Small intestine (tissue), 7 donors: ENCODE measurements at regions not wholly inside any gene's neighbourhood (a gene's known extent, or its start where the extent isn't known, plus 50 kb on each side); places are given as distances from the start of the nearest gene placed in this dataset.
A peak's percentile ranks its signal among the peaks of the same experiment; 100 is the strongest.

Experiments
- DNase-seq, 2 donors: peaks; one replicate each; pipeline versions ENCODE4 v3.0.0 to v3.0.0-alpha.2; 2013
- FAIRE-seq: peaks from 2 replicates; lab custom pipeline; 2012; peaks lifted over from hg19 to GRCh38; lab: Jason Lieb, UNC
- H3K27ac ChIP-seq, 3 donors: one replicate each; pipeline ENCODE4 v1.5.1; 2013; ENCODE audit warnings: low read length in 2 of 3, mild to moderate bottlenecking in 2 of 3, control low read depth in 1 of 3, inconsistent platforms in 1 of 3, low read depth in 1 of 3, moderate library complexity in 1 of 3
- H3K27me3 ChIP-seq, 3 donors: one replicate each; pipeline ENCODE4 v1.6.1; 2013; ENCODE audit warnings: low read length in 3 of 3, inconsistent platforms in 1 of 3; ENCODE audit not compliant: control insufficient read depth in 3 of 3, insufficient read depth in 3 of 3
- H3K36me3 ChIP-seq, 3 donors: one replicate each; pipeline ENCODE4 v1.6.1; 2013; ENCODE audit warnings: low read length in 3 of 3, inconsistent platforms in 1 of 3, low read depth in 1 of 3, mild to moderate bottlenecking in 1 of 3, moderate library complexity in 1 of 3; ENCODE audit not compliant: control insufficient read depth in 3 of 3, insufficient read depth in 2 of 3
- H3K4me1 ChIP-seq, 3 donors: one replicate each; pipeline ENCODE4 v1.6.1; 2013; ENCODE audit warnings: low read length in 2 of 3, inconsistent platforms in 1 of 3, low read depth in 1 of 3, mild to moderate bottlenecking in 1 of 3, moderate library complexity in 1 of 3; ENCODE audit not compliant: control insufficient read depth in 3 of 3, insufficient read depth in 2 of 3
- H3K4me3 ChIP-seq, 3 donors: one replicate each; pipeline ENCODE4 v1.5.1; 2013; ENCODE audit warnings: low read length in 3 of 3, control low read depth in 1 of 3, inconsistent platforms in 1 of 3, low read depth in 1 of 3, mild to moderate bottlenecking in 1 of 3, moderate library complexity in 1 of 3
- H3K9me3 ChIP-seq, 2 donors: one replicate each; pipeline ENCODE4 v1.6.1; 2013; ENCODE audit warnings: low read depth in 1 of 2, low read length in 1 of 2; ENCODE audit not compliant: control insufficient read depth in 2 of 2, insufficient read depth in 1 of 2
- WGBS, 3 donors: extraction: QIAGEN DNeasy Blood & Tissue Kit; methylation state at CpG; one replicate each; pipeline ENCODE4 v1.1.7; 2013; 5-methylcytosine and 5-hydroxymethylcytosine counted together
- donor health status: healthy with polysubstance abuse.
- donor health status: control.
- donor health status: control.
- donor health status: Bipolar disorder and iron deficiency.
- donor health status: healthy.

- Histone ChIP-seq H3K36me3 (no peaks in the 10 kb centered on the region), H3K4me3 (no peak overlapping the region), H3K27me3 (no peaks in the 10 kb centered on the region), H3K9me3 (no peaks in the 10 kb centered on the region), H3K27ac (no peak overlapping the region), H3K4me1 (no peaks in the 10 kb centered on the region)
- DNase-seq (no peak), FAIRE-seq (no peak)
- 65 to 84% (median 83%) methylated on average over 8 of the region's 8 CpGs for WGBS, 3 donors
These were observed 342.8 kb downstream of the GABRG2 start for GRCh38 chr5:162410365-162410764.

GRCh38 chr5:162429142-162429541 is 361.6 kb downstream of the GABRG2 start:
- no peak for DNase-seq
- H3K27me3 ChIP-seq, result no peaks in the 10 kb centered on the region
- H3K4me3 ChIP-seq, result no peak overlapping the region
- no peaks in the 10 kb centered on the region for H3K36me3 ChIP-seq
- H3K27ac ChIP-seq, result no peak overlapping the region
- FAIRE-seq, result no peak
- H3K9me3 ChIP-seq, result no peaks in the 10 kb centered on the region
- no peaks in the 10 kb centered on the region for H3K4me1 ChIP-seq

GRCh38 chr5:162434281-162434680 is 366.7 kb downstream of the GABRG2 start:
- 42 to 65% (median 64%) methylated on average over 1 of the region's 1 CpG for WGBS, 3 donors

GRCh38 chr5:162436055-162436454 is 368.5 kb downstream of the GABRG2 start:
- H3K9me3 ChIP-seq, result no peaks in the 10 kb centered on the region
- no peak for DNase-seq
- no peak overlapping the region for H3K4me3 ChIP-seq
- no peaks in the 10 kb centered on the region for H3K27me3 ChIP-seq
- no peak overlapping the region for H3K27ac ChIP-seq
- FAIRE-seq, result no peak
- H3K36me3 ChIP-seq, result no peaks in the 10 kb centered on the region
- no peaks in the 10 kb centered on the region for H3K4me1 ChIP-seq
- 73 to 92% (median 86%) methylated on average over 2 of the region's 2 CpGs for WGBS, 3 donors

More at GRCh38 chr5:162434281-162434680, 366.7 kb downstream of the GABRG2 start:
- Histone ChIP-seq H3K36me3 (no peaks in the 10 kb centered on the region), H3K27ac (no peak overlapping the region), H3K27me3 (no peaks in the 10 kb centered on the region), H3K4me3 (no peak overlapping the region), H3K4me1 (no peaks in the 10 kb centered on the region), H3K9me3 (no peaks in the 10 kb centered on the region)
- no peak for DNase-seq
- no peak for FAIRE-seq

- no peaks in the 10 kb centered on the region for H3K9me3 ChIP-seq
- H3K27me3 ChIP-seq, result no peaks in the 10 kb centered on the region
- WGBS, 3 donors, result 67 to 79% (median 78%) methylated on average over 6 of the region's 6 CpGs
- FAIRE-seq (no peak), DNase-seq (no peak)
- H3K27ac ChIP-seq, result no peak overlapping the region
- H3K4me1 ChIP-seq, result no peaks in the 10 kb centered on the region
- no peak overlapping the region for H3K4me3 ChIP-seq
- no peaks in the 10 kb centered on the region for H3K36me3 ChIP-seq
These were observed 376.7 kb downstream of the GABRG2 start for GRCh38 chr5:162444129-162444762.

- Histone ChIP-seq H3K4me3 (no peak overlapping the region), H3K4me1 (no peaks in the 10 kb centered on the region), H3K27ac (no peak overlapping the region), H3K36me3 (no peaks in the 10 kb centered on the region), H3K9me3 (peaks cover 0 to 12% of the 10 kb centered on the region in 2 donors), H3K27me3 (no peaks in the 10 kb centered on the region)
- DNase-seq (no peak), FAIRE-seq (no peak)
- 73 to 90% (median 86%) methylated on average over 4 of the region's 4 CpGs for WGBS, 3 donors
These were observed 388.5 kb downstream of the GABRG2 start for GRCh38 chr5:162456086-162456485.

GRCh38 chr5:162466011-162466410 is 398.4 kb downstream of the GABRG2 start:
- 62 to 75% (median 67%) methylated on average over 1 of the region's 1 CpG for WGBS, 3 donors
- H3K4me1 ChIP-seq, result no peaks in the 10 kb centered on the region
- H3K4me3 ChIP-seq, result no peak overlapping the region
- no peaks in the 10 kb centered on the region for H3K9me3 ChIP-seq
- FAIRE-seq, result no peak
- no peaks in the 10 kb centered on the region for H3K36me3 ChIP-seq
- H3K27me3 ChIP-seq, result no peaks in the 10 kb centered on the region
- no peak overlapping the region for H3K27ac ChIP-seq
- no peak for DNase-seq

- H3K9me3 ChIP-seq, result no peaks in the 10 kb centered on the region
- H3K27ac ChIP-seq, result no peak overlapping the region
- WGBS, 3 donors, result 77 to 90% (median 77%) methylated on average over 2 of the region's 2 CpGs
- H3K4me3 ChIP-seq, result no peak overlapping the region
- no peaks in the 10 kb centered on the region for H3K36me3 ChIP-seq
- DNase-seq (no peak), FAIRE-seq (no peak)
- no peaks in the 10 kb centered on the region for H3K27me3 ChIP-seq
- H3K4me1 ChIP-seq, result no peaks in the 10 kb centered on the region
These were observed 405.6 kb downstream of the GABRG2 start for GRCh38 chr5:162473041-162473714.

GRCh38 chr5:162474239-162474638 is 406.7 kb downstream of the GABRG2 start:
- H3K27me3 ChIP-seq, result no peaks in the 10 kb centered on the region
- FAIRE-seq (no peak), DNase-seq (peak in 1 of 2 donors; percentile 6)

More at GRCh38 chr5:162474239-162474638, 406.7 kb downstream of the GABRG2 start:
- Histone ChIP-seq H3K27ac (no peak overlapping the region), H3K9me3 (no peaks in the 10 kb centered on the region), H3K36me3 (no peaks in the 10 kb centered on the region), H3K4me3 (no peak overlapping the region), H3K4me1 (no peaks in the 10 kb centered on the region)
